Sigmoid colon (tissue), 6 donors: ENCODE measurements at regions not wholly inside any gene's neighbourhood (a gene's known extent, or its start where the extent isn't known, plus 50 kb on each side); places are given as distances from the start of the nearest gene placed in this dataset.

Experiments
- DNase-seq: peaks from one replicate; pipeline ENCODE4 v3.0.0-alpha.2; 2019
- H3K27ac ChIP-seq, 4 donors: fragments of 200-600 bp; sonication (generic); one replicate each; pipeline ENCODE4 v1.5.1; 2016 to 2019; ENCODE audit warnings: mild to moderate bottlenecking in 1 of 4
- H3K27me3 ChIP-seq, 3 donors: fragments of 200-600 bp; sonication (generic); one replicate each; pipeline ENCODE4 v1.5.1; 2019; ENCODE audit warnings: mild to moderate bottlenecking in 1 of 3
- H3K36me3 ChIP-seq, 4 donors: fragments of 200-600 bp; sonication (generic); one replicate each; pipeline ENCODE4 v1.5.1; 2016 to 2019
- H3K4me1 ChIP-seq, 4 donors: fragments of 200-600 bp; sonication (generic); one replicate each; pipeline ENCODE4 v1.5.1; 2017 to 2019
- H3K4me3 ChIP-seq, 4 donors: fragments of 200-600 bp; sonication (generic); one replicate each; pipeline ENCODE4 v1.5.1; 2017 to 2019; ENCODE audit warnings: mild to moderate bottlenecking in 2 of 4, moderate library complexity in 1 of 4
- H3K9me3 ChIP-seq, 4 donors: fragments of 200-600 bp in 3 of 4; sonication (generic) in 3 of 4; one replicate each; pipeline versions ENCODE4 v1.5.1 to v1.6.1; 2013 to 2019
- CTCF ChIP-seq, 4 experiments: fragments of 450-650 bp in 3 of 4; fragments of 200-600 bp in 1 of 4; IDR thresholded peaks; one replicate each; pipeline ENCODE4 v1.5.1; 2016 to 2019; ENCODE audit warnings: antibody characterized with exemption in 4 of 4, mild to moderate bottlenecking in 3 of 4, moderate library complexity in 2 of 4
- EP300 ChIP-seq, 4 donors: sonication (generic); formaldehyde crosslinking; IDR thresholded peaks; one replicate each; pipeline ENCODE4 v1.6.1; 2017; ENCODE audit warnings: antibody characterized with exemption in 4 of 4
- POLR2A ChIP-seq, 2 donors: fragments of 450-650 bp; IDR thresholded peaks; one replicate each; pipeline ENCODE4 v1.6.1; 2016; ENCODE audit warnings: antibody characterized with exemption in 2 of 2, mild to moderate bottlenecking in 2 of 2, moderate library complexity in 2 of 2
- POLR2AphosphoS5 ChIP-seq, 4 donors: sonication (generic); formaldehyde crosslinking; IDR thresholded peaks; one replicate each; pipeline ENCODE4 v1.6.1; 2017; ENCODE audit warnings: antibody characterized with exemption in 4 of 4
- WGBS, 2 donors: extraction: QIAGEN DNeasy Blood & Tissue Kit; methylation state at CpG; one replicate each; pipeline ENCODE4 v1.1.7; 2013; 5-methylcytosine and 5-hydroxymethylcytosine counted together
- intact Hi-C: fragments of 100-400 bp; cut with DNase I; formaldehyde crosslinking; loops from one replicate; pipeline ENCODE4 v1.15.1; 2023
- donor health status: healthy with polysubstance abuse.
- donor health status: healthy.

- H3K27me3 ChIP-seq, result no peaks in the 10 kb centered on the region
- no peak overlapping the region for H3K27ac ChIP-seq
- H3K4me3 ChIP-seq, result no peak overlapping the region
- 0 to 84% methylated on average over 1 of the region's 1 CpG for WGBS, 2 donors
- no peak for DNase-seq
- H3K36me3 ChIP-seq, result no peaks in the 10 kb centered on the region
- no peaks in the 10 kb centered on the region for H3K4me1 ChIP-seq
- intact Hi-C loops, result no loop called here
- no peaks in the 10 kb centered on the region for H3K9me3 ChIP-seq
- no peak for TF ChIP-seq CTCF (IDR thresholded peaks at IDR 0.05)
- TF ChIP-seq EP300 (IDR thresholded peaks at IDR 0.05), result no peak
- no peak for TF ChIP-seq POLR2AphosphoS5 (IDR thresholded peaks at IDR 0.05)
- no peak for TF ChIP-seq POLR2A (IDR thresholded peaks at IDR 0.05)
These were observed 382.4 kb downstream of the TMEM38B start for GRCh38 chr9:106076711-106077110.

GRCh38 chr9:106077731-106078130 lies 383.4 kb downstream of the TMEM38B start:
- Histone ChIP-seq H3K36me3 (no peaks in the 10 kb centered on the region), H3K4me3 (no peak overlapping the region), H3K27me3 (no peaks in the 10 kb centered on the region), H3K4me1 (no peaks in the 10 kb centered on the region), H3K9me3 (no peaks in the 10 kb centered on the region), H3K27ac (no peak overlapping the region)
- 71 to 72% methylated on average over 2 of the region's 2 CpGs for WGBS, 2 donors
- TF ChIP-seq CTCF (IDR thresholded peaks at IDR 0.05) (no peak), EP300 (IDR thresholded peaks at IDR 0.05) (no peak), POLR2A (IDR thresholded peaks at IDR 0.05) (no peak), POLR2AphosphoS5 (IDR thresholded peaks at IDR 0.05) (no peak)
- no peak for DNase-seq
- intact Hi-C loops, result no loop called here

DNA sequence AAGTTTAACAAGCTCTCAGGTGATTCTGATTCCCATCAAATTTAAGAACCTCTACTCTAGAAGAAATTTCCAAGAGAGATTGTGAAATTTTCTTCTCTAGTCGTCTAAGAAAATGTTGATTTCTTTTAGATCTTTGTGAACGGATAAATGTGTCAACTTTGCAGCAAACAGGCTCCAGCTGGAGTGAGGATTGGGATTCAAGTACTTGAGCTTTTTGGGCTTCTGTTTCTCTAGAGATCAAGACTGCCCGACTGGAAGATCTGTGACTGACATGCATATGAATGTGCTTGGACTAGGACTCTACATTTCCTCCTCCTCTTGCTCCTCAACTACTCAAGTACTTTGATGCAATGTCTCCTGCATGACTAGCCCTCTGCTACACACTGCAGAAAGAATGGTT lies 388.3 kb downstream of the TMEM38B start:
- 70 to 79% methylated on average over 3 of the region's 3 CpGs for WGBS, 2 donors
- no peaks in the 10 kb centered on the region for H3K9me3 ChIP-seq
- no peak overlapping the region for H3K27ac ChIP-seq
- no peaks in the 10 kb centered on the region for H3K27me3 ChIP-seq
- no peak overlapping the region for H3K4me3 ChIP-seq
- no peaks in the 10 kb centered on the region for H3K36me3 ChIP-seq
- no peaks in the 10 kb centered on the region for H3K4me1 ChIP-seq
- TF ChIP-seq POLR2AphosphoS5 (IDR thresholded peaks at IDR 0.05), result no peak
- TF ChIP-seq EP300 (IDR thresholded peaks at IDR 0.05), result no peak
- no peak for TF ChIP-seq CTCF (IDR thresholded peaks at IDR 0.05)
- no peak for TF ChIP-seq POLR2A (IDR thresholded peaks at IDR 0.05)
- DNase-seq, result no peak
- intact Hi-C loops, result no loop called here

GRCh38 chr9:106084702-106085101 lies 390.4 kb downstream of the TMEM38B start:
- DNase-seq, result no peak
- Histone ChIP-seq H3K4me1 (no peaks in the 10 kb centered on the region), H3K27me3 (no peaks in the 10 kb centered on the region), H3K27ac (no peak overlapping the region), H3K36me3 (no peaks in the 10 kb centered on the region), H3K9me3 (no peaks in the 10 kb centered on the region), H3K4me3 (no peak overlapping the region)
- no peak for TF ChIP-seq CTCF (IDR thresholded peaks at IDR 0.05)
- WGBS, 2 donors, result 66 to 81% methylated on average over 1 of the region's 1 CpG
- intact Hi-C loops, result no loop called here

- H3K4me3 ChIP-seq, result no peak overlapping the region
- TF ChIP-seq CTCF (IDR thresholded peaks at IDR 0.05) (no peak), EP300 (IDR thresholded peaks at IDR 0.05) (no peak), POLR2A (IDR thresholded peaks at IDR 0.05) (no peak), POLR2AphosphoS5 (IDR thresholded peaks at IDR 0.05) (no peak)
- H3K27me3 ChIP-seq, result no peaks in the 10 kb centered on the region
- no peak for DNase-seq
- H3K9me3 ChIP-seq, result no peaks in the 10 kb centered on the region
- intact Hi-C loops, result no loop called here
- H3K27ac ChIP-seq, result no peak overlapping the region
- no peaks in the 10 kb centered on the region for H3K4me1 ChIP-seq
- H3K36me3 ChIP-seq, result no peaks in the 10 kb centered on the region
These were observed 391.1 kb downstream of the TMEM38B start for GRCh38 chr9:106085479-106085878.
